ENCODE measurements at regions not wholly inside any gene's neighbourhood (a gene's known extent, or its start where the extent isn't known, plus 50 kb on each side); places are given as distances from the start of the nearest gene placed in this dataset.

DNA sequence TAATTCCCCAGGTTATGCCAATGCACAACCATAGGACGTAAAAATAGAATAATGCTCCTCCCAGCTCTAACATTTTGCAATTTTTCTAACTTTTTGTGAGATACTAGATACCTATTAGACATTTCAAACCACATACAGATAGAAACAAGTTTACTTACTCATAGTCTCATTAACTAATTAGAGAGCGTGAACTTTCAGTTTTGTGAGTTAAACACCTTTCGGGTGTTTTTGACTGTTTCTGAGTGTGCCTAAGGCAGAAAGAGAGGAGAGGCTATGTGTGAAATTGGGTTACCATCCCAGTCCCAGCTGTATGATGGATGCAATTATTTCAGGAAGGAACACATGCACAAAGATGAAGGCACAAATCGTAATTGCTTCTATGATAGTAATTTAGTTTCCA lies 300.4 kb upstream of the POU1F1 start:
- TF ChIP-seq, protein P1, sequence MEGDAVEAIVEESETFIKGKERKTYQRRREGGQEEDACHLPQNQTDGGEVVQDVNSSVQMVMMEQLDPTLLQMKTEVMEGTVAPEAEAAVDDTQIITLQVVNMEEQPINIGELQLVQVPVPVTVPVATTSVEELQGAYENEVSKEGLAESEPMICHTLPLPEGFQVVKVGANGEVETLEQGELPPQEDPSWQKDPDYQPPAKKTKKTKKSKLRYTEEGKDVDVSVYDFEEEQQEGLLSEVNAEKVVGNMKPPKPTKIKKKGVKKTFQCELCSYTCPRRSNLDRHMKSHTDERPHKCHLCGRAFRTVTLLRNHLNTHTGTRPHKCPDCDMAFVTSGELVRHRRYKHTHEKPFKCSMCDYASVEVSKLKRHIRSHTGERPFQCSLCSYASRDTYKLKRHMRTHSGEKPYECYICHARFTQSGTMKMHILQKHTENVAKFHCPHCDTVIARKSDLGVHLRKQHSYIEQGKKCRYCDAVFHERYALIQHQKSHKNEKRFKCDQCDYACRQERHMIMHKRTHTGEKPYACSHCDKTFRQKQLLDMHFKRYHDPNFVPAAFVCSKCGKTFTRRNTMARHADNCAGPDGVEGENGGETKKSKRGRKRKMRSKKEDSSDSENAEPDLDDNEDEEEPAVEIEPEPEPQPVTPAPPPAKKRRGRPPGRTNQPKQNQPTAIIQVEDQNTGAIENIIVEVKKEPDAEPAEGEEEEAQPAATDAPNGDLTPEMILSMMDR (IDR thresholded peaks at IDR 0.05; ENCODE audit: poor library complexity, severe bottlenecking), result no peak
- TF ChIP-seq EZH2 (IDR thresholded peaks at IDR 0.05; ENCODE audit: borderline replicate concordance, insufficient read depth, low read length, poor library complexity, severe bottlenecking), result no peak
- TF ChIP-seq SMC3 (conservative IDR thresholded peaks at IDR 0.05; ENCODE audit: poor library complexity), result no peak
- TF ChIP-seq RAD21 (conservative IDR thresholded peaks at IDR 0.05), result no peak
- TF ChIP-seq, protein P2, sequence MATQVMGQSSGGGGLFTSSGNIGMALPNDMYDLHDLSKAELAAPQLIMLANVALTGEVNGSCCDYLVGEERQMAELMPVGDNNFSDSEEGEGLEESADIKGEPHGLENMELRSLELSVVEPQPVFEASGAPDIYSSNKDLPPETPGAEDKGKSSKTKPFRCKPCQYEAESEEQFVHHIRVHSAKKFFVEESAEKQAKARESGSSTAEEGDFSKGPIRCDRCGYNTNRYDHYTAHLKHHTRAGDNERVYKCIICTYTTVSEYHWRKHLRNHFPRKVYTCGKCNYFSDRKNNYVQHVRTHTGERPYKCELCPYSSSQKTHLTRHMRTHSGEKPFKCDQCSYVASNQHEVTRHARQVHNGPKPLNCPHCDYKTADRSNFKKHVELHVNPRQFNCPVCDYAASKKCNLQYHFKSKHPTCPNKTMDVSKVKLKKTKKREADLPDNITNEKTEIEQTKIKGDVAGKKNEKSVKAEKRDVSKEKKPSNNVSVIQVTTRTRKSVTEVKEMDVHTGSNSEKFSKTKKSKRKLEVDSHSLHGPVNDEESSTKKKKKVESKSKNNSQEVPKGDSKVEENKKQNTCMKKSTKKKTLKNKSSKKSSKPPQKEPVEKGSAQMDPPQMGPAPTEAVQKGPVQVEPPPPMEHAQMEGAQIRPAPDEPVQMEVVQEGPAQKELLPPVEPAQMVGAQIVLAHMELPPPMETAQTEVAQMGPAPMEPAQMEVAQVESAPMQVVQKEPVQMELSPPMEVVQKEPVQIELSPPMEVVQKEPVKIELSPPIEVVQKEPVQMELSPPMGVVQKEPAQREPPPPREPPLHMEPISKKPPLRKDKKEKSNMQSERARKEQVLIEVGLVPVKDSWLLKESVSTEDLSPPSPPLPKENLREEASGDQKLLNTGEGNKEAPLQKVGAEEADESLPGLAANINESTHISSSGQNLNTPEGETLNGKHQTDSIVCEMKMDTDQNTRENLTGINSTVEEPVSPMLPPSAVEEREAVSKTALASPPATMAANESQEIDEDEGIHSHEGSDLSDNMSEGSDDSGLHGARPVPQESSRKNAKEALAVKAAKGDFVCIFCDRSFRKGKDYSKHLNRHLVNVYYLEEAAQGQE (IDR thresholded peaks at IDR 0.05; ENCODE audit: borderline replicate concordance), result no peak
- no peak for TF ChIP-seq POLR2AphosphoS5 (IDR thresholded peaks at IDR 0.05)
- no peak for TF ChIP-seq EP300 (conservative IDR thresholded peaks at IDR 0.05; ENCODE audit: poor library complexity, severe bottlenecking)
- no peak for TF ChIP-seq TAF1 (IDR thresholded peaks at IDR 0.05; ENCODE audit: low read depth)

Measured in neural cell (in vitro differentiated cells).